Body of pancreas (tissue), 4 donors: ENCODE measurements at regions not wholly inside any gene's neighbourhood (a gene's known extent, or its start where the extent isn't known, plus 50 kb on each side); places are given as distances from the start of the nearest gene placed in this dataset.

Experiments used
- ATAC-seq: fragments of 150-250 bp; one replicate; pipeline ENCODE4 v1.9.1; 2016
- DNase-seq, 4 donors: peaks; one replicate each; pipeline ENCODE4 v3.0.0-alpha.2; 2019
- H3K27ac ChIP-seq, 4 donors: fragments of 200-600 bp; sonication (generic); 1 replicate in 3 of 4; 2 replicates in 1 of 4; pipeline versions ENCODE4 v1.5.1 to v1.6.1; 2016 to 2019; ENCODE audit warnings: mild to moderate bottlenecking in 1 of 4, mixed read lengths in 1 of 4, moderate library complexity in 1 of 4
- H3K27me3 ChIP-seq, 2 donors: fragments of 200-600 bp; sonication (generic); one replicate each; pipeline ENCODE4 v1.6.0; 2016; ENCODE audit warnings: mild to moderate bottlenecking in 1 of 2
- H3K36me3 ChIP-seq, 2 donors: fragments of 200-600 bp; sonication (generic); replicated peaks in 1 of 2; 2 replicates each; pipeline ENCODE4 v1.5.1; 2016; ENCODE audit warnings: low read depth in 2 of 2; ENCODE audit not compliant: insufficient read depth in 1 of 2
- H3K4me1 ChIP-seq: fragments of 200-600 bp; sonication (generic); one replicate; pipeline ENCODE4 v1.6.0; 2016
- H3K4me3 ChIP-seq, 2 donors: fragments of 200-600 bp; sonication (generic); 1 replicate in 1 of 2; 2 replicates in 1 of 2; pipeline ENCODE4 v1.5.1; 2016 to 2019
- H3K9me3 ChIP-seq, 3 donors: fragments of 200-600 bp; sonication (generic); 1 replicate in 2 of 3; 2 replicates in 1 of 3; pipeline ENCODE4 v1.5.1; 2016
- CTCF ChIP-seq, 7 experiments: fragments of 450-650 bp in 4 of 7; fragments of 200-600 bp in 3 of 7; sonication (generic) in 3 of 7; IDR thresholded peaks; one replicate each; pipeline ENCODE4 v1.5.1; 2016 to 2019; ENCODE audit warnings: antibody characterized with exemption in 7 of 7
- POLR2A ChIP-seq, 3 donors: fragments of 450-650 bp; IDR thresholded peaks; one replicate each; pipeline ENCODE4 v1.6.1; 2016; ENCODE audit warnings: antibody characterized with exemption in 3 of 3, mild to moderate bottlenecking in 2 of 3
- WGBS, 2 donors: methylation state at CpG; one replicate each; pipeline ENCODE4 v1.1.5; 2017; 5-methylcytosine and 5-hydroxymethylcytosine counted together
- intact Hi-C: fragments of 100-400 bp; cut with DNase I; formaldehyde crosslinking; loops from one replicate; pipeline ENCODE4 v1.15.1; 2023

DNA sequence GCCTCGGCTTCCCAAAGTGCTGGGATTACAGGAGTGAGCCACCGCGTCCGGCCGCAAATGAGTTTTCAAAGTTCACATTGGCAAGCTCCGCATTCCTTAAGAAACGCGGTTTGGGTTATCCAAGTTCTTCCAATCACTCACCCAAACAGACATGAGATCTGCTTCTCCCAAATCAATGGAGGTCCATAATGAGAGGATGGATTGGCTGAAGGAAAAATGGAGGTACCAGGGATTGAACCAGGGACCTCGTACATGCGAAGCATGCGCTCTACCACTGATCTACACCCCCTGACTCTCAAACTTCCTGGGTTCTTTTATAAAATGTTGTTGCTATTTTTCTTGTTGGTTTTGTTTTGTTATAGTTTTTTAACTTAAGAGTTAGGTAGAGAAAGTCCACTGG, 170.0 kb downstream of the GPX5 start:
- no peaks in the 10 kb centered on the region for H3K36me3 ChIP-seq
- TF ChIP-seq CTCF (IDR thresholded peaks at IDR 0.05) (no peak), POLR2A (IDR thresholded peaks at IDR 0.05) (no peak)
- WGBS, 2 donors, result 9 to 27% methylated on average over 11 of the region's 11 CpGs
- intact Hi-C loops, result no loop called here
- no peak for ATAC-seq
- no peak overlapping the region for H3K4me3 ChIP-seq
- peaks cover 0 to 10% of the 10 kb centered on the region in 2 donors for H3K27me3 ChIP-seq
- no peaks in the 10 kb centered on the region for H3K9me3 ChIP-seq
- DNase-seq, result no peak
- H3K4me1 ChIP-seq, result no peaks in the 10 kb centered on the region
- no peak overlapping the region for H3K27ac ChIP-seq

DNA sequence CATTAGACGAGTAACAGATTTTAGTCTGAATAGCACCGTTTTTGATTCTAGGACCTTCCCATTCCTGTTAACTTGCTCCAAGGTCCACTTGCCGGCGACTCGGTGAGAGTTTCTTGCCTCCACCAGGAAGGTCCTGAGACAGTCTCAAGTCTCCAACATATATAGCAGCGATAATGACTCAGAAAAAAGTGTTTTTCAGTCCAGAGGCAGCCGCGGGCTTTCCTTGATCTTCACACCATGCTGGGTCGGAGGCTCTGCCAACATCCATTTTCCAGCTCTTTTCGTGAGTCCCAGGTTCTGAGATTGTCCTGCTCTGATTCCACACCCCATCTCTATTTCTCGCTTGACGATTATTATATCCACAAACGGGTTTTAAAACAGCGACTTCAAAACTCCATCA, 170.5 kb downstream of the GPX5 start:
- Histone ChIP-seq H3K9me3 (no peaks in the 10 kb centered on the region), H3K4me3 (no peak overlapping the region), H3K36me3 (no peaks in the 10 kb centered on the region), H3K4me1 (no peaks in the 10 kb centered on the region), H3K27ac (no peak overlapping the region), H3K27me3 (peaks cover 0 to 10% of the 10 kb centered on the region in 2 donors)
- intact Hi-C loops, result no loop called here
- no peak for DNase-seq
- WGBS, 2 donors, result 4 to 13% methylated on average over 14 of the region's 14 CpGs
- TF ChIP-seq CTCF (IDR thresholded peaks at IDR 0.05) (no peak), POLR2A (IDR thresholded peaks at IDR 0.05) (no peak)
- no peak for ATAC-seq

- Histone ChIP-seq H3K27ac (no peak overlapping the region), H3K36me3 (no peaks in the 10 kb centered on the region), H3K9me3 (no peaks in the 10 kb centered on the region), H3K4me3 (no peak overlapping the region), H3K4me1 (no peaks in the 10 kb centered on the region), H3K27me3 (peaks cover 0 to 10% of the 10 kb centered on the region in 2 donors)
- intact Hi-C loops, result no loop called here
- no peak for DNase-seq
- 4 to 16% methylated on average over 9 of the region's 9 CpGs for WGBS, 2 donors
- ATAC-seq, result no peak
- TF ChIP-seq POLR2A (IDR thresholded peaks at IDR 0.05) (no peak), CTCF (IDR thresholded peaks at IDR 0.05) (no peak)
These were observed 171.0 kb downstream of the GPX5 start for GRCh38 chr6:28696682-28697081.

- no peak overlapping the region for H3K27ac ChIP-seq
- H3K36me3 ChIP-seq, result no peaks in the 10 kb centered on the region
- DNase-seq, result no peak
- H3K27me3 ChIP-seq, result peaks cover 0 to 6% of the 10 kb centered on the region in 2 donors
- H3K9me3 ChIP-seq, result peaks cover 0 to 6% (median 0%) of the 10 kb centered on the region in 3 donors
- no peak overlapping the region for H3K4me3 ChIP-seq
- TF ChIP-seq CTCF (IDR thresholded peaks at IDR 0.05) (no peak), POLR2A (IDR thresholded peaks at IDR 0.05) (no peak)
- peaks cover 5% of the 10 kb centered on the region for H3K4me1 ChIP-seq
- intact Hi-C loops, result no loop called here
- ATAC-seq, result no peak
- 58 to 78% methylated on average over 6 of the region's 6 CpGs for WGBS, 2 donors
These were observed 182.0 kb downstream of the GPX5 start for GRCh38 chr6:28707387-28708282.
